GM21825 (cell line): ENCODE measurements at regions not wholly inside any gene's neighbourhood (a gene's known extent, or its start where the extent isn't known, plus 50 kb on each side); places are given as distances from the start of the nearest gene placed in this dataset.
"Not testable (repeated sequence)": the region's sequence is repeated elsewhere in the genome, so short reads cannot be mapped to it uniquely, and the experiment has no call there.

ENCODE experiments used
- ATAC-seq: cut with Tn5 transposase; IDR thresholded peaks from one replicate; pipeline ENCODE4 v1.9.1; 2021; ENCODE audit warnings: mild to moderate bottlenecking, moderate library complexity; ENCODE audit not compliant: unreplicated experiment

GRCh38 chr5:127213231-127213630, 77.4 kb upstream of the MEGF10 start:
- ATAC-seq = no peak

DNA sequence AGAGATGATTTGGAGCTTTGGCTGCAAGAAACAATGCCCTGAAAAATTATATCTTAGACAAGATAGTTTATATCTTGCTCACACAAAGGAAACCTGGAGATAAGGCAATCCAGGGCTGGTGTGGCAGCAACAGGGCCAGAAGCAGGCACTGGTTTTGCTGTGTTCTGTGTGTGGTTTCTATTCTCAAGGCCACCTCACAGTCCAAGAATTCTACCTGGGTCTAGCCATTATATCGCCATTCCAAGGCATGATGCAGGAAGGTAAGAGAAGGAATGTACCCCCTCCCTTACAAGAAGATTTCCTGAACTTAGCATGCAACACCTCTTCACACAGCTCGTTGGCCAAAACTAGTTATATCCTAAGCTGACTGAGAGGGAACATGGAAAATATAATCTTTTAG, 74.5 kb upstream of the MEGF10 start:
- ATAC-seq = no peak

- ATAC-seq = no peak
Observed at GRCh38 chr5:127216898-127217675, 73.5 kb upstream of the MEGF10 start.

DNA sequence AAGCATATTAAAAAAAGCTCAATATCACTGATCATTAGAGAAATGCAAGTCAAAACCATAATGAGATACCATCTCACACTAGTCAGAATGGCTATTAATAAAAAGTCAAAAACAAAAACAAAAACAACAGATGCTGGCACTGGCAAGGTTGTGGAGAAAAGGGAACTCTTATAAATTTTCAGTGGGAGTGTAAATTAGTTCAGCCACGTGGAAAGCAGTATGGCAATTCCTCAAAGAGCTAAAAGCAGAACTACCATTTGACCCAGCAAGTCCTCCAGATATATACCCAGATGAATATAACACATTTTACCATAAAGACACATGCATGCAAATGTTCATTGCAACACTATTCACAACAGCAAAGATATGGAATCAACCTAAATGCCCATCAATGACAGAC, 68.7 kb upstream of the MEGF10 start:
- not testable (repeated sequence) for ATAC-seq

DNA sequence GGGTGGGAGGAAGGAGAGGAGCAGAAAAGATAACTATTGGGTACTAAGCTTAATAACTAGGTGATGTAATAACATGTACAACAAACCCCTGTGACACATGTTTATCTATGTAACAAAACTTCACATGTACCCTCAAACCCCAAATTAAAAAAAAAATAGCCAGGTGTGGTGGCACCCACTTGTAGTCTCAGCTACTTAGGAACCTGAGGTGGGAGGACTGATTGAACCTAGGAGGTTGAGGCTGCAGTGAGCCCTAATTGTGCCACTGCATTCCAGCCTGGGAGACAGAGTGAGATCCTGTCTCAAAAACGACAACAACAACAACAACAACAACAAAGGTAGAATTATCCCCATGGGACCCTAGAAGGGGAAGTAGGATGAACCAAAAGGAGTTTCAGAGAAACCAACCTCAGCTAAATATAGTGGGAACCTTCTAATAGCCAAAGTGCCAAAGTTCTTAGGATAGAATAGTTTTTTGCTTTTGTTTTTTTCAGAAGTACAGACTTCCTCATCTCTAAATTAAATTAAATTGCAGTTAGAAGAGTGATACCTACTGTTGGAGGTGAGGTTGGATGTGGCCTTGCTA, 67.9 kb upstream of the MEGF10 start:
- ATAC-seq = peak; percentile 82

DNA sequence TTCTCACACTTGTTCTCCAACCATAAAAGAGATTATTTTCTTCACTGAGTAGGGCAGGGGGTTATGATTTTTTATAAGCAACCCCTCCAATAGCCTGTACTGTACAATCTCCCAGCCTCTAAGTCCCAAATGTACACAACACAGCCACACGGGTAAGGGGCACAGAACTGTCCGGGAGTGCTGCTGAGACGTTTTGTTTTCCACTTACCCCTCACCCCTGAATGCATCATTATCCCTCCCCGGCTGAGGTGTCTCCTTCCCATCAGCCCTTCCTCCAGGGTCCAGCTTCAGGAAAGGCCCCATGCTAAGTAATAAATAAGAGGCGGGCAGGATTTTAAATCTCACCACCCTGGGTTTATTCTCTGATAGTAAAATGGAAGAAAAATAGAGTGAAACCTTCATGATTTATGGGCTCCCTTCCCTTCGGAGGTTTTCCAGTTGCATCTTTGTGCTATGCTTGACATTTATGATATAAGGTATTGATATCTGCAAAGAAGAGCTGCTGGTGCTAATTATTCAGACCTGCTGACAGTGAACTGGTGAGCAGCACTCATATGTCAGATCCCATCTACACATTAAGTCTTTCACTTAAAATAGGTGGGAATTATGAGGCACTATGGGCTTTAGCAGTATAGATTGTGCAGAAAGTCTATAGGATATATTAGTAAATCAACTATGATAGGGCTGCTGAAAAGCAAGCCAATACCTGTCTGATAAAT, 67.2 kb upstream of the MEGF10 start:
- no peak for ATAC-seq

DNA sequence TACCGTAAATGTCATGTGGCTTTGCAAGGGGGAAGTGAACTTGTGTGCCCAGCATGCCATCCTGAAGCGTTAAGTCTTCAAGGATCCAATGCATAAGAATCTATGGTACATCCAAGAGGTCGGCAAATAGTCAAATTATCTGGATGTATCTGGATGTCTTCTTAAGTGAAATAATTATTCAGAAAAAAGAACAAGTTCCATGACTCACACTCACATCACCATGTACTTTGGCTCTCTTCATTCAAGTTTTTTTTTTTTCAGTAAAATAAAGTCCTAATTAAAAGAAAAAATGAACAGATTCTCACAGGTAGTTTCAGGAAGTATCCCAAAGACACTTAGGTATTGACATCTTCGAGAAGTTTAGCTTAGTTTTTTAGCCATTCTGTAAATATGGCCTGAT, 62.7 kb upstream of the MEGF10 start:
- ATAC-seq = no peak

- no peak for ATAC-seq
Observed at GRCh38 chr5:127228540-127229184, 61.9 kb upstream of the MEGF10 start.

DNA sequence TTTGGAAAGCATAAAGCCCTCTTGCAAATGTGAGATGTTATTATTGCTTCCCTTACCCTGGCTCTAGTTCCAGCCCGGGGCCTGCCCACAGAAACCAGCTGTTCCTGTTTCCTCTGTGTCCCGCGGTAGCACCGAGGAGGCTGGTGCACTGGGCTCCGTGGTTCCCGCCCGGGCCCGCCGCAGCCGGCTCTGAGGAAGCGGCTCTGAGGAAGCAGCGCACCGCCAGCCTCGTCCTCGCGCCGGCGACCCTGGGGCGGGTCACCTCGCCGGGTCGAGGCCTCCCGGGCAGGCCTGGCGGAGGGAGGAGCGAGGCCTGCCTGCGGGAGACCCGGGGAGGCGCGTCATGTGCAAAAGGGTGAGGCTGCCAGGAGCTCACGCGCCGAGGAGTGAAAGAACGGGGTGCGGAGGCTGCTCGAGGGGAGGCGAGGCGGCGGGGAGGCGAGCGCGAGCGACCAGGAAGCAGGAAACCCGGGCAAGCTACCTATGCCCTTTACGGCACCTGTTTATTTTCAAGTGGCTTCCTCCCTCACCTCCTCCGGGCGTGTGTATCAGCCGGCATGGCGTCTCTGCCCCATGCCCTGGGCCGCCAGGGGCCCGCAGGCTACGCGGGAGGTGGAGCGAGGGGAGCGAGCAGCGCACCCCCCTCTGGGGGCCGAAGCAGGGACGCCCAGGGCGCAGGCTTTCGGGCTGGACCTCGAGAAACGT, 61.3 kb upstream of the MEGF10 start:
- ATAC-seq = peak; percentile 88

DNA sequence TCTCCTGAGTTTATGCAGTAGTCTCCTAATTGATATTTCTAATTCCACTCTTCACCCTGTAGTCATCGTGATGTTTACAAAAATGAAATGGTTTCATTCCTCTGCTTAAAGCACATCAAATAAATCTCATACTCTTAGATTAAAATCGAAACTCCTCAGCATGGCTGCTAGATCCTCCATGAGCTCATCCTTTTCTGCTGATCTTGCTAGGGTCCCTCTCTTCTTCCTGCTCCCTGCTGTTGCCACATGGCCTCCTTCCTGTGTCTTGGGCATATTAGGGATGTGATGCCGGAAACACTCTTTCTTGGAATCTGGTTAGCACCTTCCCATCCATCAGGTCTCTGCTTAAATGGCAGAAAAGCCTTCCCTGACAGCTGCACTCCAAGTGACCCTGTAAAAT, 59.5 kb upstream of the MEGF10 start:
- no peak for ATAC-seq

GRCh38 chr5:127233590-127233989, 57.0 kb upstream of the MEGF10 start:
- ATAC-seq = no peak

- no peak for ATAC-seq
Observed at GRCh38 chr5:127235136-127235535, 55.5 kb upstream of the MEGF10 start.

DNA sequence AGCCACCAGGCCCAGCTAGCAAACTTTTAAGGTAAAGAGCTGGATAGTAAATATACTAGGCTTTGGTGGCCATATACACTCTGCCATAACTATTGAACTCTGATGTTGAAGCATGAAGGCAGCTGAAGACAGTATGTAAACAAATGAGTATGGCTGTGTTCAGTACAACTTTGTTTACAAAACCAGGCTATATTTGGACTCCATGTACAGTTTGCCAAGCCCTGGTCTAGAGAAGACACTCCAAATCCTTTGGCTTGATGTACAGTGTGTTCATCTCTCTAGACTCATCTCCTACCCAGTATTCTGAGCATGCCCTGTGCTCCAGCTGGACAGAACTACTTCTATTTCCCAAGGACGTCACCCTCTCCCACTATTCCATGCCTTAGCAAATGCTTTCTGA, 54.3 kb upstream of the MEGF10 start:
- no peak for ATAC-seq
